ENCODE measurements at regions not wholly inside any gene's neighbourhood (a gene's known extent, or its start where the extent isn't known, plus 50 kb on each side); places are given as distances from the start of the nearest gene placed in this dataset.
A peak's percentile ranks its signal among the peaks of the same experiment; 100 is the strongest.

DNA sequence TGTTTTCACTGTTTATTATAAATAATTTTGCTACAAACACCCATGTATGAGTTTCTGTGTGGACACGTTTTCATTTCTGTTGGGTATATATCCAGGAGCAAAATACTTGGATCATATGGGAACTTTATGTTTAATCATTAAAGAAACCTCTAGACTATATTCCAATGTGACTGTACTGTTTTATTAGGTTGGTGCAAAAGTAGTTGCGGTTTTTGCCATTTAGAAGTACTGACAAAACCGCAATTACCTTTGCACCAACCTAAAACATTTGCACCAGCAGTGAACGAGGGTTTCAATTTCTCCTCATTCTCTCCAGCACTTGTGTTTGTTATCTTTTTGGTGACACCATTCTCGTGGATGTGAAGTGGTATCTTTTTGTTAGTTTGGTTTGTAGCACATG is 565.0 kb downstream of the TRIML1 start:
- Mint-ChIP-seq H3K4me3 (no peak overlapping the region), H3K27ac (no peak overlapping the region), H3K4me1 (no peaks in the 10 kb centered on the region)

DNA sequence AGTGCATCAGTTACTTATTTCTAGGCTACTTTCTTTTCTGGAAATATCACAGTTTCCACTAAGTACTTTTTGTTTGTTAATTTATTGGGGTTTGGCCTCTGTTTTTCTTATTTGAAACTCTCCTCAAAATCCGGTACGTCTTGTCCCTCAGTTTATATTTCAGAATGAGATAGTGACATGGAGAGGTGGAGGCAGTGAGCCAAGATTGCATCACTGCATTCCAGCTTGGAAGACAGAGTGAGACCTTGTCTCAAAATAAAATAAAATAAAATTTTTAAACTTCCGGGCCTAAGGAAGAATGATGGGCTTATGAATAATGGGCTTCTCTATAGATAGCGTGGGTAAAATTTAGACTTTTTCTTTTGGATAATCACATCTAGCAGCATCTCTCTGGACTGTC is 567.8 kb downstream of the TRIML1 start:
- ChIA-PET CTCF (no interaction called here), POLR2A (no interaction called here)
- no peaks in the 10 kb centered on the region for H3K4me1 ChIP-seq (ENCODE audit: insufficient read depth, low read length)
- no peak overlapping the region for H3K27ac ChIP-seq (ENCODE audit: low read depth, low read length)
- Mint-ChIP-seq H3K27me3 (no peaks in the 10 kb centered on the region), H3K9me3 (peaks cover 13 to 17% (median 15%) of the 10 kb centered on the region in 5 donors), H3K27ac (no peak overlapping the region), H3K36me3 (no peaks in the 10 kb centered on the region), H3K4me1 (no peaks in the 10 kb centered on the region), H3K4me3 (no peak overlapping the region)
- H3K36me3 ChIP-seq (ENCODE audit: insufficient read depth, low read length): no peaks in the 10 kb centered on the region
- H3K27me3 ChIP-seq (ENCODE audit: insufficient read depth, low read length, poor library complexity, severe bottlenecking): no peaks in the 10 kb centered on the region
- no peak for DNase-seq
- H3K9me3 ChIP-seq (ENCODE audit: low read length): no peaks in the 10 kb centered on the region
- H3K4me3 ChIP-seq (ENCODE audit: low read length): no peak overlapping the region

More for the DNA sequence above, 565.0 kb downstream of the TRIML1 start:
- POLR2A ChIA-PET: no interaction called here
- H3K36me3 ChIP-seq (ENCODE audit: insufficient read depth, low read length): no peaks in the 10 kb centered on the region
- Mint-ChIP-seq H3K36me3 (no peaks in the 10 kb centered on the region), H3K9me3 (peaks cover 12 to 20% (median 15%) of the 10 kb centered on the region in 5 donors), H3K27me3 (peaks cover 0 to 1% of the 10 kb centered on the region in 2 donors)
- H3K27me3 ChIP-seq (ENCODE audit: insufficient read depth, low read length, poor library complexity, severe bottlenecking): no peaks in the 10 kb centered on the region
- CTCF ChIA-PET: no interaction called here
- no peak for DNase-seq
- no peak overlapping the region for H3K4me3 ChIP-seq (ENCODE audit: low read length)
- H3K4me1 ChIP-seq (ENCODE audit: insufficient read depth, low read length): no peaks in the 10 kb centered on the region
- H3K27ac ChIP-seq (ENCODE audit: low read depth, low read length): no peak overlapping the region
- no peaks in the 10 kb centered on the region for H3K9me3 ChIP-seq (ENCODE audit: low read length)

DNA sequence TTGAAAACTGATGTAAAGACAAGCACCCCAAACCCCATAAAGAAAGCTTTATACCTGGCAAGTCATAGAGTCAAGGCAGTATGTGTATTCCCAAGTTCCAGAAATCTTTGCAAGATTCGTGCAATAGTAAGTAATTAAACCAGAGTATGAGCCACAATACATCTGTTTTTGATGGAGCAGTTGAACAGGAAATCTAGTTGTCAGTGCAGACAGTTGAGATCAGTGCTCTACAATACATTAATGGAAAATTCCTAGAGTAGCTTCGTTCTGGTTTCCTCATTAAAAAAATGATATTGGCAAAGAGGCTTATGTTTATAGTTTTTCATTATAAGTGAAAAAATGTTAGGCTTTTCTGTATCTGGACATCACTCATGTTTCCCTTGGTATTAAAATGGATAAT is 575.3 kb downstream of the TRIML1 start:
- no peak overlapping the region for H3K27ac Mint-ChIP-seq
- H3K9me3 ChIP-seq (ENCODE audit: low read length): no peaks in the 10 kb centered on the region
- no peaks in the 10 kb centered on the region for H3K4me1 Mint-ChIP-seq
- H3K4me1 ChIP-seq (ENCODE audit: insufficient read depth, low read length): no peaks in the 10 kb centered on the region
- no peaks in the 10 kb centered on the region for H3K27me3 Mint-ChIP-seq
- H3K4me3 ChIP-seq (ENCODE audit: low read length): no peak overlapping the region
- no peaks in the 10 kb centered on the region for H3K36me3 Mint-ChIP-seq
- H3K27ac ChIP-seq (ENCODE audit: low read depth, low read length): no peak overlapping the region
- H3K27me3 ChIP-seq (ENCODE audit: insufficient read depth, low read length, poor library complexity, severe bottlenecking): no peaks in the 10 kb centered on the region
- DNase-seq: no peak
- POLR2A ChIA-PET: no interaction called here
- H3K4me3 Mint-ChIP-seq: no peak overlapping the region
- H3K9me3 Mint-ChIP-seq: peaks cover 3 to 14% (median 12%) of the 10 kb centered on the region in 5 donors
- CTCF ChIA-PET: no interaction called here
- H3K36me3 ChIP-seq (ENCODE audit: insufficient read depth, low read length): no peaks in the 10 kb centered on the region

- no peaks in the 10 kb centered on the region for H3K4me1 Mint-ChIP-seq
- Histone ChIP-seq H3K27me3 (ENCODE audit: insufficient read depth, low read length, poor library complexity, severe bottlenecking) (no peaks in the 10 kb centered on the region), H3K27ac (ENCODE audit: low read depth, low read length) (no peak overlapping the region), H3K4me3 (ENCODE audit: low read length) (no peak overlapping the region), H3K4me1 (ENCODE audit: insufficient read depth, low read length) (no peaks in the 10 kb centered on the region), H3K9me3 (ENCODE audit: low read length) (no peaks in the 10 kb centered on the region), H3K36me3 (ENCODE audit: insufficient read depth, low read length) (no peaks in the 10 kb centered on the region)
- ChIA-PET CTCF (no interaction called here), POLR2A (no interaction called here)
- H3K27ac Mint-ChIP-seq: no peak overlapping the region
- H3K36me3 Mint-ChIP-seq: no peaks in the 10 kb centered on the region
- no peak for DNase-seq
- no peaks in the 10 kb centered on the region for H3K27me3 Mint-ChIP-seq
- no peak overlapping the region for H3K4me3 Mint-ChIP-seq
- H3K9me3 Mint-ChIP-seq: peaks cover 3 to 14% (median 12%) of the 10 kb centered on the region in 5 donors
Measured at GRCh38 chr4:188714907-188715306, 575.7 kb downstream of the TRIML1 start.

- Histone ChIP-seq H3K4me3 (ENCODE audit: low read length) (no peak overlapping the region), H3K4me1 (ENCODE audit: insufficient read depth, low read length) (no peaks in the 10 kb centered on the region), H3K27me3 (ENCODE audit: insufficient read depth, low read length, poor library complexity, severe bottlenecking) (no peaks in the 10 kb centered on the region), H3K36me3 (ENCODE audit: insufficient read depth, low read length) (no peaks in the 10 kb centered on the region), H3K9me3 (ENCODE audit: low read length) (no peaks in the 10 kb centered on the region), H3K27ac (ENCODE audit: low read depth, low read length) (no peak overlapping the region)
- Mint-ChIP-seq H3K4me1 (no peaks in the 10 kb centered on the region), H3K36me3 (no peaks in the 10 kb centered on the region), H3K27ac (no peak overlapping the region), H3K4me3 (no peak overlapping the region), H3K9me3 (peaks cover 8 to 21% (median 19%) of the 10 kb centered on the region in 5 donors), H3K27me3 (no peaks in the 10 kb centered on the region)
- DNase-seq: no peak
- CTCF ChIA-PET: no interaction called here
- POLR2A ChIA-PET: no interaction called here
Measured at GRCh38 chr4:188717661-188718060, 578.4 kb downstream of the TRIML1 start.

DNA sequence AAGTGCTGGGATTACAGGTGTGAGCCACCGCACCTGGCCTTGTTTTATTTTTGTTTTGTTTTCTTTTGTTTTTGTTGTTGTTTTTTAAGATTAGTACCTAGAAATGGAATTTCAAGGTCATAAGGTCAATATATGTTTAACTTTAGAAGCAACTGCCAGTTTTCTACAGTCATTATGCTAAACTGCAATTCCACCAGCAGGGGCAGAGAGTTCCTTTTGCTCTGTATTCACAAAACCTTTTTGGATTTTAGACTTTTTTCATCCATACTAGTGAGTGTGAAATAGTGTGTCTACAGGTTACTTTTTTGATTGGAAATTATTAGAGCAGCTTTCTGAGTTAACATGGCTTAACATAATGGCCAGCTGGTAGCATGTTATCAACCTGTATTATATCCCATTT is 580.6 kb downstream of the TRIML1 start:
- no peak for DNase-seq
- CTCF ChIA-PET: no interaction called here

GRCh38 chr4:188722911-188723310 is 583.7 kb downstream of the TRIML1 start:
- no peak overlapping the region for H3K4me3 Mint-ChIP-seq
- H3K9me3 Mint-ChIP-seq: peaks cover 9 to 17% (median 13%) of the 10 kb centered on the region in 5 donors
- H3K36me3 Mint-ChIP-seq: no peaks in the 10 kb centered on the region
- no peaks in the 10 kb centered on the region for H3K27me3 ChIP-seq (ENCODE audit: insufficient read depth, low read length, poor library complexity, severe bottlenecking)
- no peaks in the 10 kb centered on the region for H3K36me3 ChIP-seq (ENCODE audit: insufficient read depth, low read length)
- H3K27ac Mint-ChIP-seq: no peak overlapping the region
- no peaks in the 10 kb centered on the region for H3K9me3 ChIP-seq (ENCODE audit: low read length)
- no peaks in the 10 kb centered on the region for H3K4me1 ChIP-seq (ENCODE audit: insufficient read depth, low read length)
- ChIA-PET POLR2A (no interaction called here), CTCF (no interaction called here)
- H3K4me3 ChIP-seq (ENCODE audit: low read length): no peak overlapping the region
- H3K27me3 Mint-ChIP-seq: no peaks in the 10 kb centered on the region
- no peaks in the 10 kb centered on the region for H3K4me1 Mint-ChIP-seq
- DNase-seq: no peak
- H3K27ac ChIP-seq (ENCODE audit: low read depth, low read length): no peak overlapping the region

More for the DNA sequence above, 580.6 kb downstream of the TRIML1 start:
- Mint-ChIP-seq H3K9me3 (peaks cover 11 to 19% (median 15%) of the 10 kb centered on the region in 5 donors), H3K4me3 (no peak overlapping the region), H3K36me3 (no peaks in the 10 kb centered on the region), H3K27me3 (no peaks in the 10 kb centered on the region), H3K27ac (peak overlapping the region in 1 of 8 donors; percentile 68), H3K4me1 (no peaks in the 10 kb centered on the region)
- Histone ChIP-seq H3K27me3 (ENCODE audit: insufficient read depth, low read length, poor library complexity, severe bottlenecking) (no peaks in the 10 kb centered on the region), H3K27ac (ENCODE audit: low read depth, low read length) (no peak overlapping the region), H3K9me3 (ENCODE audit: low read length) (no peaks in the 10 kb centered on the region), H3K4me3 (ENCODE audit: low read length) (no peak overlapping the region), H3K36me3 (ENCODE audit: insufficient read depth, low read length) (no peaks in the 10 kb centered on the region), H3K4me1 (ENCODE audit: insufficient read depth, low read length) (no peaks in the 10 kb centered on the region)
- POLR2A ChIA-PET: no interaction called here

- no peak overlapping the region for H3K27ac Mint-ChIP-seq
Measured at GRCh38 chr4:188727746-188728145, 588.5 kb downstream of the TRIML1 start.

GRCh38 chr4:188728359-188728758 is 589.1 kb downstream of the TRIML1 start:
- Mint-ChIP-seq H3K36me3 (no peaks in the 10 kb centered on the region), H3K9me3 (peaks cover 6 to 24% (median 10%) of the 10 kb centered on the region in 5 donors), H3K27ac (no peak overlapping the region), H3K4me3 (no peak overlapping the region), H3K27me3 (no peaks in the 10 kb centered on the region), H3K4me1 (no peaks in the 10 kb centered on the region)
- no peak overlapping the region for H3K4me3 ChIP-seq (ENCODE audit: low read length)
- H3K4me1 ChIP-seq (ENCODE audit: insufficient read depth, low read length): no peaks in the 10 kb centered on the region
- CTCF ChIA-PET: no interaction called here
- POLR2A ChIA-PET: no interaction called here
- DNase-seq: no peak
- H3K36me3 ChIP-seq (ENCODE audit: insufficient read depth, low read length): no peaks in the 10 kb centered on the region
- H3K9me3 ChIP-seq (ENCODE audit: low read length): no peaks in the 10 kb centered on the region
- H3K27me3 ChIP-seq (ENCODE audit: insufficient read depth, low read length, poor library complexity, severe bottlenecking): no peaks in the 10 kb centered on the region
- H3K27ac ChIP-seq (ENCODE audit: low read depth, low read length): no peak overlapping the region

More at GRCh38 chr4:188727746-188728145, 588.5 kb downstream of the TRIML1 start:
- Histone ChIP-seq H3K9me3 (ENCODE audit: low read length) (no peaks in the 10 kb centered on the region), H3K27ac (ENCODE audit: low read depth, low read length) (no peak overlapping the region), H3K4me1 (ENCODE audit: insufficient read depth, low read length) (no peaks in the 10 kb centered on the region), H3K27me3 (ENCODE audit: insufficient read depth, low read length, poor library complexity, severe bottlenecking) (no peaks in the 10 kb centered on the region), H3K36me3 (ENCODE audit: insufficient read depth, low read length) (no peaks in the 10 kb centered on the region), H3K4me3 (ENCODE audit: low read length) (no peak overlapping the region)
- no peak overlapping the region for H3K4me3 Mint-ChIP-seq
- POLR2A ChIA-PET: no interaction called here
- no peaks in the 10 kb centered on the region for H3K4me1 Mint-ChIP-seq
- H3K36me3 Mint-ChIP-seq: no peaks in the 10 kb centered on the region
- peaks cover 6 to 24% (median 10%) of the 10 kb centered on the region in 5 donors for H3K9me3 Mint-ChIP-seq
- DNase-seq: no peak
- CTCF ChIA-PET: no interaction called here
- no peaks in the 10 kb centered on the region for H3K27me3 Mint-ChIP-seq

All from CD8-positive, alpha-beta memory T cell (primary cell).